ENCODE measurements at regions not wholly inside any gene's neighbourhood (a gene's known extent, or its start where the extent isn't known, plus 50 kb on each side); places are given as distances from the start of the nearest gene placed in this dataset.
A peak's percentile ranks its signal among the peaks of the same experiment; 100 is the strongest.
"Not testable (repeated sequence)": the region's sequence is repeated elsewhere in the genome, so short reads cannot be mapped to it uniquely, and the experiment has no call there.

- DNase-seq: no peak
Measured at GRCh38 chr1:233477359-233477758, 136.5 kb upstream of the KCNK1 start.

- DNase-seq: no peak
Measured at GRCh38 chr1:233478611-233479010, 135.3 kb upstream of the KCNK1 start.

- DNase-seq: no peak
Measured at GRCh38 chr1:233479110-233479890, 134.6 kb upstream of the KCNK1 start.

GRCh38 chr1:233480198-233480597 is 133.7 kb upstream of the KCNK1 start:
- DNase-seq: no peak

GRCh38 chr1:233482388-233482787 is 131.5 kb upstream of the KCNK1 start:
- no peak for DNase-seq

GRCh38 chr1:233485385-233485784 is 128.5 kb upstream of the KCNK1 start:
- no peak for DNase-seq

- no peak for DNase-seq
Measured at GRCh38 chr1:233485809-233486398, 128.0 kb upstream of the KCNK1 start.

- DNase-seq: no peak
Measured at GRCh38 chr1:233487408-233487807, 126.5 kb upstream of the KCNK1 start.

- DNase-seq: no peak
Measured at GRCh38 chr1:233489411-233489810, 124.5 kb upstream of the KCNK1 start.

- DNase-seq: no peak
Measured at GRCh38 chr1:233490488-233490887, 123.4 kb upstream of the KCNK1 start.

- no peak for DNase-seq
Measured at GRCh38 chr1:233491953-233492620, 121.8 kb upstream of the KCNK1 start.

GRCh38 chr1:233496993-233497392 is 116.9 kb upstream of the KCNK1 start:
- no peak for DNase-seq

- DNase-seq: no peak
Measured at GRCh38 chr1:233497679-233498078, 116.2 kb upstream of the KCNK1 start.

GRCh38 chr1:233500106-233500505 is 113.8 kb upstream of the KCNK1 start:
- no peak for DNase-seq

GRCh38 chr1:233503366-233503954 is 110.4 kb upstream of the KCNK1 start:
- DNase-seq: no peak

GRCh38 chr1:233505130-233505529 is 108.8 kb upstream of the KCNK1 start:
- no peak for DNase-seq

- not testable (repeated sequence) for DNase-seq
Measured at GRCh38 chr1:233505889-233506288, 108.0 kb upstream of the KCNK1 start.

GRCh38 chr1:233509526-233509925 is 104.4 kb upstream of the KCNK1 start:
- DNase-seq: no peak

- DNase-seq: no peak
Measured at GRCh38 chr1:233512538-233512937, 101.4 kb upstream of the KCNK1 start.

GRCh38 chr1:233513431-233513830 is 100.5 kb upstream of the KCNK1 start:
- DNase-seq: no peak

GRCh38 chr1:233514946-233515391 is 98.9 kb upstream of the KCNK1 start:
- no peak for DNase-seq

- no peak for DNase-seq
Measured at GRCh38 chr1:233516732-233517131, 97.2 kb upstream of the KCNK1 start.

GRCh38 chr1:233518344-233518743 is 95.6 kb upstream of the KCNK1 start:
- peak; percentile 11 for DNase-seq
